ENCODE measurements at regions not wholly inside any gene's neighbourhood (a gene's known extent, or its start where the extent isn't known, plus 50 kb on each side); places are given as distances from the start of the nearest gene placed in this dataset.

- peaks cover 21% of the 10 kb centered on the region for H3K36me3 Mint-ChIP-seq (ENCODE audit: low read depth)
These were observed 137.0 kb upstream of the NCKAP5 start for GRCh38 chr2:133705287-133705686.

GRCh38 chr2:133710613-133711012 is 142.3 kb upstream of the NCKAP5 start:
- no peak for TF ChIP-seq CTCF (conservative IDR thresholded peaks at IDR 0.05)
- Mint-ChIP-seq H3K9me3 (peaks cover 9% of the 10 kb centered on the region), H3K27me3 (ENCODE audit: low read depth) (no peaks in the 10 kb centered on the region), H3K4me3 (peak overlapping the region; percentile 74), H3K36me3 (ENCODE audit: low read depth) (peaks cover 18% of the 10 kb centered on the region), H3K27ac (ENCODE audit: unreplicated experiment) (no peak overlapping the region), H3K4me1 (peaks cover 59% of the 10 kb centered on the region)
- no peak for DNase-seq (ENCODE audit: low read depth, low spot score)

More at GRCh38 chr2:133705287-133705686, 137.0 kb upstream of the NCKAP5 start:
- Mint-ChIP-seq H3K9me3 (peaks cover 17% of the 10 kb centered on the region), H3K4me1 (peaks cover 12% of the 10 kb centered on the region), H3K27ac (ENCODE audit: unreplicated experiment) (peak overlapping the region; percentile 75), H3K4me3 (no peak overlapping the region), H3K27me3 (ENCODE audit: low read depth) (no peaks in the 10 kb centered on the region)
- DNase-seq (ENCODE audit: low read depth, low spot score): no peak
- TF ChIP-seq CTCF (conservative IDR thresholded peaks at IDR 0.05): no peak

GRCh38 chr2:133711201-133711600 is 142.9 kb upstream of the NCKAP5 start:
- Mint-ChIP-seq H3K4me3 (peak overlapping the region; percentile 74), H3K27me3 (ENCODE audit: low read depth) (no peaks in the 10 kb centered on the region), H3K4me1 (peaks cover 59% of the 10 kb centered on the region), H3K9me3 (peaks cover 9% of the 10 kb centered on the region), H3K27ac (ENCODE audit: unreplicated experiment) (peak overlapping the region; percentile 89), H3K36me3 (ENCODE audit: low read depth) (peaks cover 18% of the 10 kb centered on the region)
- TF ChIP-seq CTCF (conservative IDR thresholded peaks at IDR 0.05): no peak
- DNase-seq (ENCODE audit: low read depth, low spot score): peak; percentile 57

- H3K27ac Mint-ChIP-seq (ENCODE audit: unreplicated experiment): peak overlapping the region; percentile 89
- no peak for TF ChIP-seq CTCF (conservative IDR thresholded peaks at IDR 0.05)
- DNase-seq (ENCODE audit: low read depth, low spot score): peak; percentile 2
- peaks cover 11% of the 10 kb centered on the region for H3K9me3 Mint-ChIP-seq
- H3K27me3 Mint-ChIP-seq (ENCODE audit: low read depth): no peaks in the 10 kb centered on the region
- H3K36me3 Mint-ChIP-seq (ENCODE audit: low read depth): peaks cover 20% of the 10 kb centered on the region
- peak overlapping the region; percentile 74 for H3K4me3 Mint-ChIP-seq
- peaks cover 61% of the 10 kb centered on the region for H3K4me1 Mint-ChIP-seq
These were observed 143.5 kb upstream of the NCKAP5 start for GRCh38 chr2:133711806-133712205.

- Mint-ChIP-seq H3K9me3 (peaks cover 13% of the 10 kb centered on the region), H3K27ac (ENCODE audit: unreplicated experiment) (peak overlapping the region; percentile 89), H3K4me3 (peak overlapping the region; percentile 74), H3K4me1 (peaks cover 64% of the 10 kb centered on the region), H3K27me3 (ENCODE audit: low read depth) (no peaks in the 10 kb centered on the region), H3K36me3 (ENCODE audit: low read depth) (peaks cover 22% of the 10 kb centered on the region)
- no peak for DNase-seq (ENCODE audit: low read depth, low spot score)
- TF ChIP-seq CTCF (conservative IDR thresholded peaks at IDR 0.05): no peak
These were observed 144.1 kb upstream of the NCKAP5 start for GRCh38 chr2:133712369-133712768.

All from neural crest cell (in vitro differentiated cells).